IPS-18c (cell line): ENCODE measurements at regions not wholly inside any gene's neighbourhood (a gene's known extent, or its start where the extent isn't known, plus 50 kb on each side); places are given as distances from the start of the nearest gene placed in this dataset.
"Not testable (repeated sequence)": the region's sequence is repeated elsewhere in the genome, so short reads cannot be mapped to it uniquely, and the experiment has no call there.

Experiments used
- H3K4me3 ChIP-seq: 2 replicates; pipeline ENCODE4 v1.7.0; 2013; ENCODE audit warnings: low read depth, mild to moderate bottlenecking, low read length, moderate library complexity; ENCODE audit not compliant: insufficient read depth
- H3K9me3 ChIP-seq: one replicate; pipeline ENCODE4 v1.6.1; 2013; ENCODE audit warnings: mild to moderate bottlenecking, low read length, moderate library complexity; ENCODE audit not compliant: control insufficient read depth, insufficient read depth

GRCh38 chr16:63776034-63776433 is 1345.8 kb downstream of the CDH11 start:
- Histone ChIP-seq H3K4me3 (no peak overlapping the region), H3K9me3 (no peaks in the 10 kb centered on the region)

DNA sequence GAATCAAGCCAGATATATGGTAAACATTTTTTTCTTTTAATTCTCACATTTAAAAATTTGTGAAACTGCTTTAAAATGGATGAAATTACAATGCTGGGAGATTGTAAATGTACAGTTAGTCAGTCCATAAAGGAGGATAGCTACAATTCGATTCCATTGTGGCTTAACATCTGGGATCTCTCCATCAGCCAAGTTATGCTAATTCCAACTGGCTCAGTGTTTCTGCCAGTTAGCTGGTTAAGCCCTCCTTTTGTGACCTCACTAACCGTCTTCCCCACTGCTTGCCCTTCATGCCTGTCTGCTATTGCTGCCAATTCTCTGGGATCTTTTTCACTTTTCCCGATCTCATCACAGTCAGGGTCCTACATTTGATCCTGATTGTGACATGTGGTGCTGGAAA is 1347.6 kb downstream of the CDH11 start:
- Histone ChIP-seq H3K9me3 (no peaks in the 10 kb centered on the region), H3K4me3 (no peak overlapping the region)

- Histone ChIP-seq H3K9me3 (no peaks in the 10 kb centered on the region), H3K4me3 (no peak overlapping the region)
Measured at GRCh38 chr16:63769211-63769610, 1352.7 kb downstream of the CDH11 start.

DNA sequence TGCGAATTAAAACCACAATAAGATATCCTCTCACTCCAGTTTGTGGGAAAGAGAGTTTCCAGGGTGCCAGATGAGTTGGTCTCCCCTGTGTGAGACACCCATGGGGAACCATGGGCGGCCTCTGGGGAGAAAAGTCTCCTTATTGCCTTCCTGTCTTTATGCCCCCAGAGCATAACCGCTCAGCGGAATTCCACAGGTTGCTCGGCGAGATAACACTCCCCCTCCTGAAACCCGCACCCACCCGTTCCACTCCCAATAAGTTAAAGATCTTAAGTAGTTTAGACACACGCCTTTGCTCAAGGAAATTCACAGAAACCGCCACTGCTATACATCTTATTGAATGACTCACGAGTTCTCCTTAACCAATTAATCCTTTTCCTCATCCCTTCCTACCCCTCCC is 1361.6 kb downstream of the CDH11 start:
- H3K9me3 ChIP-seq, H3K4me3 ChIP-seq: not testable (repeated sequence)

DNA sequence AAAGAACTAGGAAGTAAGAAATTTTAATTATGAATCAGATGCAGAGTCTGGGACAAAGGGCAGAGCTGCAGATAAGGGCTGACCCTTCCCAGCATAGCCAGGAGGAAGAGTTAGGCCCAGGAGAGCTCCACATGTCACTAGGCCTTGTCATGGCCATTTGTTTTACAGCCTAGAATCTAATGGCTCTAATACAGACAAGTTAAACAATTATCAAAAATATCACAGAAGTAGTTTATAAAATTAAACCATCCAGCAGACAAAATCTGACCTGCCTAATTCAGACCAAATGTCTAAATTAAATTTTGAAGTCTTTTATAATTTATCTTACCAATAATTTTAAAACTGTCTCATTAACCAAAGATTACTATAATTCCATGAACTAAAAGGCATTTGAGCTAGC is 1369.5 kb downstream of the CDH11 start:
- Histone ChIP-seq H3K9me3 (no peaks in the 10 kb centered on the region), H3K4me3 (no peak overlapping the region)

- Histone ChIP-seq H3K9me3 (no peaks in the 10 kb centered on the region), H3K4me3 (no peak overlapping the region)
Measured at GRCh38 chr16:63749276-63749675, 1372.6 kb downstream of the CDH11 start.

GRCh38 chr16:63745456-63745855 is 1376.4 kb downstream of the CDH11 start:
- H3K4me3 ChIP-seq: no peak overlapping the region
- H3K9me3 ChIP-seq: no peaks in the 10 kb centered on the region

DNA sequence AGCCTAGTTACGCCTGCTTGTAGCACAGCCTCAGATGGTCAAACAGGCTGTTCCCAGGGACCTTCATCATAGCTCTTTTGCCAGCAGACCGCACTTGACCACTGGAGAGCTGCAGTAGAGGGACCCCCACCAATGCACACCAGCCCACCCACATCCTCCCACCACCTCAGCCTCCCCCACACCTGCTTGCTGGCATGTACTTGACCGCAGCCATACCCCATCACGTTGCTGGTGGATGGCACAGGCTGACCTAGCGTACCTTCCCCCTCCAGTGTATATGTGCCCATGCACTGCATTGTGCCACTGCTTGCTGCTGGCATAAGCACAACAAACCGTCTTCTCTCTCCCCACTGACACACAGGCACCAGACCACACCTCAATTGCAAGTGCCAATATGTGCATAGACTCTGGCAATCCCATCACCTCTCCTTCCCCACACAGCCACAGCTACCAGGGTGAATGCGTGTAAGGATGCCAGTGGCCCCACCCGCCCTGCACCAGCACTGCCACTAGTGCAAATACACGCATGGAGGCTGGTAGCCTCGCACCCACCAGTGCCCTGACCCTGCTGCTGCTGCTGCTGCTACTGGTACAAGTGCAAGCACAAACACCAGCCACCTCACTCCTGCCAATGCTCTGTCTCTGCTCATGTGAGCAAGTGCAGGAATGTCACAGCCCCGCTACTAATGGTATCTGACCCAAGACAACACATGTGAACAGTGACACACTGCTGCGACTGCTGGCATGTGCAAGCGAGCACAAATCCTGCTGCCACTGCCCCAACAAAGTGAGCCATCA is 1377.6 kb downstream of the CDH11 start:
- Histone ChIP-seq H3K9me3 (no peaks in the 10 kb centered on the region), H3K4me3 (no peak overlapping the region)

DNA sequence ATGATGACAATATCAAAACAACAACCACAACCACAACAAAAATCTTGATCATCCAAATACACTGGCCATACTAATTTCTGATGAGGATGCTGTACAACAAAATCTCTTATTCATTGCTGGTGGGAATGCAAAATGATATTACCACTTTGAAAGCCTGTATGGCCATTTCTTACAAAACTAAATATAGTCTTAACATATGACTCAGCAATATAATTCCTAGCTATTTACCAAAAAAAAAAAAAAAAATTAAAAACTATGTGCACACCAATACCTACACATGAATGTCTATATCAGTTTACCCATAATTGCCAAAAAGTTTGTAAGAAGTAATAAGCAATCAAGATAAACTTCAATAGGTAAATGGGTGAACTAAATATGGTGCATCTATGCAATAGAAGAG is 1379.7 kb downstream of the CDH11 start:
- no peak overlapping the region for H3K4me3 ChIP-seq
- no peaks in the 10 kb centered on the region for H3K9me3 ChIP-seq

DNA sequence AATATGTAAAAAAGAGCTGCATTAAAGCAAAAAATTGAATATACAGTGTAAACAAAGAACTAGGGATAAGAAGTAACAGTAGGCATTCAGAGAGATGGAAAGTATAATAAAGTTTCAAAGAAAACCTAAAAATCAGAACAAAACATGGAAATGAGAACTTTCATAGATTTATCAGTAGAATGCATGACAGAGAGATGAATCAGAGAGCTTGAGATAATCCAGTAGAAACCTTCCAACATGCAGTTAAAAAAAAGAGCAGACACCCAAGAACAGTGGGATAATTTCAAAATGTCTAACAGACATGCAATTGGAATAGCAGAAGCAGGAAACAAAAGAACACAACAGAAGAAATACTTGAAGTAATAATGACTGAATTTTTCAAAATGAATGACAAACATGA is 1384.2 kb downstream of the CDH11 start:
- H3K4me3 ChIP-seq: no peak overlapping the region
- no peaks in the 10 kb centered on the region for H3K9me3 ChIP-seq

DNA sequence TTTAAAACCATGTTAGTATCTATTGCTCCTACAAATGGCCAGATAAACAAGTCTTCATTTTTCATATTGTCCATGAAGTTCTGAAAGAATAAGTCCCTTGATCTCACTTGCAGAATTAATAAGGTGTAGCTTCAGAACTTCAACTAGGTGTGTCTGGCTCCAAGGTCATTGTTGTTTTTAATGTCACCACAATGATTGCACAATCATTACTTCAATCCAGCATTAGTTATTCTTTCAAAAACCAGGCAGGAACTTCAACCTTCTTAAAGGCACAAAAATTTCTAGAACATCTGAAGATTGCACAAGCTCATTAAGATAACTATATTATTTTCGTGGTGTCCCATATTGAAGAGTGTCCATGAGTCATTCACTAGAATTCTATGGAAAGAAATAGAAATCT is 1386.4 kb downstream of the CDH11 start:
- no peaks in the 10 kb centered on the region for H3K9me3 ChIP-seq
- H3K4me3 ChIP-seq: no peak overlapping the region

DNA sequence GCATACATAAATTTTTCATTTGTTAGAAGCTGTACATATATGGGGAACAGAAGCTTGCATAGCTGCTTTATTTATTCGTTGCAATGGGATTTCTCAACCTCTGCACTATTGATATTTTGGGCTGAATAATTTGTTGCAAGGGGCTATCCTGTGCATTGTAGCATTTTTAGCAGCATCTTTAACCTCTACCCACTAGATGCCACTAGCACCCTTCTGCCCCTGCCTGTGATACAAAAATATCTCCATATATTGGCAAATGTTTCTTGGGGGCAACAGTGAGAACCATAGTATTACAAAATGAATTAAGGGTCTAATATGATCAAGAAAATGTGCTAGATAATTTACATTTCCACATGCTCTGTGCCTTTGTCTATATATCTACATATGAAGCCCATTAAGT is 1401.0 kb downstream of the CDH11 start:
- Histone ChIP-seq H3K4me3 (no peak overlapping the region), H3K9me3 (no peaks in the 10 kb centered on the region)

DNA sequence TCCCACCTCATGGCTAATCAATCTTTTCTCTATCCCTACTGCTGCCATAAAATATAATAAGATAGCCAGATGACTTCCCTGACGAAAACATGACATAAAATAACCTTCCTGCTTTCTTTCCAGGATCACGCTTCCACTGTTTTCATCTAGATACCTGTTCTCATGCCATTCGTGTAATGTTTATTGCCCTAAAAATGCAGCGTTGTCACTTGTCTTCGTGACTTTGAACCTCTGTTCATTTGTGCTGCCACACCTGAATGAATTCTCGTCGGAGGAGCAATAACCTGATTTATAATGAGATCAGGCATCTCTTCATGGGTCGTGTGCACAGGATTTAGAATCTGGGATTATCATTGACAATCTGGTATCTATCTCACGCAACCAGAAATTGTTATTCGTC is 1401.9 kb downstream of the CDH11 start:
- H3K4me3 ChIP-seq: no peak overlapping the region
- no peaks in the 10 kb centered on the region for H3K9me3 ChIP-seq

- no peaks in the 10 kb centered on the region for H3K9me3 ChIP-seq
- H3K4me3 ChIP-seq: no peak overlapping the region
Measured at GRCh38 chr16:63717806-63718205, 1404.1 kb downstream of the CDH11 start.

DNA sequence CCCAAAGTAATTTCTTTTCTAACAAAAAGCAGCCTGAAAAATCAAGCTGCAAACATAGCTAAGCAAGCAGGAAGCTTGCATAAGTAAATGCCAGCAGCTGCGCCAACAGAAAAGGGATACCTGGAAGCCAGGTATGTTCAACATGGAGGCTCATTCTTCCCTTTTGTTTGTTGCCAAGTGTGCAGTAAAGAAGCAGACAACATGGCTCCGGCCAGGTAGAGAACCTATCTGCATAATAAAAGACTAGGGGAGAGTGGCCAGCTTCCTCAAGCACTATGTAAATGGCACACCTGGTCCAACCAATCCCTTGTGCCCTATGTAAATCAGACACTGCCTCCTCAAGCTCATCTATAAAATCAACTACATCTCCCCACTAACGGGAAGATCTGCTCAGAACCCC is 1407.0 kb downstream of the CDH11 start:
- no peaks in the 10 kb centered on the region for H3K9me3 ChIP-seq

DNA sequence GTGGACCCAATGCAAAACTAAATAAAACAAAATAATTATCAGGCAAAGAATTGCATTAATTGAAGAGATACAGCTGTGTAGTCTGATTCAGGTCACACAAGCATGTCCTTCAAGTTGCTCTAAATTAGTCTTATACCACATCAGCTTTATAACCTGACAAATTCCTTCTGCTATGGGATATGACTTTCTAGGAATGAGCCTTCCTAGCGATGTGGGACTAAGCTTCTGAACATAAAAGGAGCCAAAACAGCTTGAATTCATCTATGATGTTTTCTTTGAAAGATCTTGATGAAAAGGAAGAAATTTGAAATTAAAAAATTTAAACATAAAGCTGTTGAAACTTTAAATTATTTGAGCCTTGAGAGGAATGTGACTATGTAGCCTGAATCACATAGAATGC is 1409.1 kb downstream of the CDH11 start:
- no peaks in the 10 kb centered on the region for H3K9me3 ChIP-seq
- no peak overlapping the region for H3K4me3 ChIP-seq

More for the DNA sequence above, 1407.0 kb downstream of the CDH11 start:
- H3K4me3 ChIP-seq: no peak overlapping the region

DNA sequence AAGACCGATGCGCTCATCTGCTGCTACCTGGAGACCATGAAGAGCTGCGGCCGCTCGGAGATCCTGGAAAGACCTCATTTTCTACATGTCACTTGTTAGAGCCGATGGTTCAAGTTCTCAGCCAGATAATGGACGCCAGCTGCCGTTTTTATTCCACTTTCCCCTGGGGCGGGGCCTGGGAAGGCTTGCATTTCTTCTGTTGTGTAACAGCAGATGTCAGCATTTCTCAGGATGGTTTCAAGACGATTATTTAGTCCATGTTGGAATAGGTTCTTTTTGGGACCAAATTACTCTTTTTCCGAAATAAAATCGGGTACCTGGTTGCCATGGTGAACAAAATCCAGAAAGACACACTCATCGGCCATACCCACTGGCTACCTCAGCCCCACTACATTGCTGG is 1418.3 kb downstream of the CDH11 start:
- H3K9me3 ChIP-seq: peaks cover 2% of the 10 kb centered on the region
- H3K4me3 ChIP-seq: no peak overlapping the region

DNA sequence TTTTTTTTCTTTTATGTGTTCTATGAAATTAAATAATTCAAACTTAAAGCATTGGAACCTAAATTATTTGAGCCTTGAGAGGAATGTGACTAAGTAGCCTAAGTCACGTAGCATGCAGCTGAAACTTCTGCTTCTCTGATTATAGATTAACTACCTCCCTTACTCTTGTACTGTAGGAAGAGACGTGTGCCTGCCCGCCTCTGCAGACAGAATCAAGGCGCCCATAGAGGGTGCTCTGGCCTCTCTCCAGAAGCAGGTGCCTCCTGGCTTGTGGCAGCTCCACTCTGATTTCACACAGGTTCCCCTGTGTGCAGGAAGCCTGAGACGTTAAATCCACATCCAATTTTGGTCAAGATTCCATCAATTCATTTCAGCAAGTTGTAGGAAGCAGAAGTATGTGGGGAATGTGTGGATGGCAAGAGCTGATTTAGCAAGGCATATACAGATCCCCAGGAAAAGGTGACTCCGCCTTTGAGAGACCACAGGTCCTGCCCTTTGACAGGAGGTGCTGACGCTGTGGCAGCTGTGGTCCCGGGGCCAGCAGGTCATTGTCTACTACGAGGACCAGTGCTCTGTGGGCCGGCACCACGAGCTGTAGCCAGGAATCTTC is 1418.8 kb downstream of the CDH11 start:
- Histone ChIP-seq H3K4me3 (no peak overlapping the region), H3K9me3 (peaks cover 2% of the 10 kb centered on the region)

GRCh38 chr16:63697736-63698135 is 1424.1 kb downstream of the CDH11 start:
- Histone ChIP-seq H3K9me3 (no peaks in the 10 kb centered on the region), H3K4me3 (no peak overlapping the region)
